GM12875 (cell line): ENCODE measurements at regions not wholly inside any gene's neighbourhood (a gene's known extent, or its start where the extent isn't known, plus 50 kb on each side); places are given as distances from the start of the nearest gene placed in this dataset.

Experiments
- H3K4me3 ChIP-seq: one replicate; pipeline ENCODE4 v1.5.1; 2011; ENCODE audit warnings: low read depth, low read length, control low read depth
- CTCF ChIP-seq: IDR thresholded peaks from 2 replicates; pipeline ENCODE4 v1.5.1; 2011; ENCODE audit warnings: low read depth, mild to moderate bottlenecking, control low read depth, inconsistent platforms, low read length, moderate library complexity, borderline replicate concordance; ENCODE audit not compliant: insufficient read depth

DNA sequence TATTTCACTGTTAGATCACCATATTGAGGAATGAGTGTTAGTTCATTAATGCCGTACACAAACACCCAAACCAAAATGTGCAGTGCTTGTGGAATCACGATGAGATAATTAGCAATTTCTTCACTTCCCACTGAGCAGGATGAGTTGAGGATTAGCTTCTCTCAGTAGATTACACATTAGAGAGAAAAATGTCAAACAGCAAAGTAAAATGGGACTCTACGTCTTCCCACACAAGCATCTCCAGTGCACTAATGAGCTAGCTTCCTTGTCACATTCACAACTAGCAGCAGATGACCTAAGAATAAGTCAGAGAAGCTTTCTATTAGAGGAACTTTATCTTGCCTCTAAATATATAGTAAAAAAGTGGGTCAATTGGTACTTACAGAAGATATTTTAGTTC lies 926.9 kb downstream of the TSN start:
- TF ChIP-seq CTCF = no peak
- no peak overlapping the region for H3K4me3 ChIP-seq

DNA sequence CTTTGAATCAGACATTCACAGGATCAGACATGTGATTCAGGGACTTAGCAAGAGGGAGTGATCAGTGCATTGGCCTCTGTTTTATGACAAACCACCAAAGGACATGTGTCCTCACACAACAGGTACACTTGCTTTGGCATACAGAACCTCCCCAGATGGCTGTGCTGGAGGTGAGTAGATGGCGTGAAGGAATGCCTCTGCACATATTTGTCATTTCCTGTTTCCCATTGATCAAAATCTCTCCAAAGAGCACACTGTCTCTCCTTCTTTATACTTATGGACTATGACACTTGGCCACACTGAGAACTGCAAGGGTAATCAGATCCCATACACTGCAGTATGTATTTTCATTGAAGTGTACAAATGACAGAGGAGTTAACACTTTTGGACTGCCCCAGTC lies 927.6 kb downstream of the TSN start:
- H3K4me3 ChIP-seq = no peak overlapping the region
- TF ChIP-seq CTCF = no peak

DNA sequence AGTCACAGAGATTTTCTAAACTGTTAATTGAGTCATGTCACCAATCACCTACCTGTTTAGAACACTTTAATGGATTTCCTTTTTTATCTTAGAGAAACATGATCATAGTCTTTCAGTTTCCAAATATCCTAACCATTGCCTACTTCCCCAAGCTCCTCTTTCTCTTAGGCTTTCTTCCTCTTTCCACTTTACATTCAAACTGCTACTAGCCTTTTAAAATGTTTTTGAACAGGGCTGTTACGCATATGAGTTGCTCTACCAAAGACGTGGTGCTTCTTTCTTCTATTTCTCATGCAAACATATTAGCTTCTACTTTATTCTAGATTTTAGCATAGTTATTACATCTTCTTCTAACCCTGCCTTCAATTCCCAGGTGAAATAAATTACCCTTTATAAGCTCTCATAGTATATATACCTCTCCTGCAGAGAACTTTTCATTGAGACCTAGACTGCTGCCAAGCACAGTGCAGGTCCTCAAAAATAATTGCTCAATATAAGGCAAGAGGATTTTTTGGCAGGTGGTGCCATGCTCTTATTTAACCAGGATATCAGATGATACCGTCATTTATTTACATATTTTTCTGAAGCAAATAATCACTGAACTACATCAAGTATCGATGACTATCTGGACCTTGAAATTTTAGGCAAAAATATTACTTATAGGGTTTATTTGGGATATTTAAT lies 937.1 kb downstream of the TSN start:
- TF ChIP-seq CTCF = no peak
- H3K4me3 ChIP-seq = no peak overlapping the region

DNA sequence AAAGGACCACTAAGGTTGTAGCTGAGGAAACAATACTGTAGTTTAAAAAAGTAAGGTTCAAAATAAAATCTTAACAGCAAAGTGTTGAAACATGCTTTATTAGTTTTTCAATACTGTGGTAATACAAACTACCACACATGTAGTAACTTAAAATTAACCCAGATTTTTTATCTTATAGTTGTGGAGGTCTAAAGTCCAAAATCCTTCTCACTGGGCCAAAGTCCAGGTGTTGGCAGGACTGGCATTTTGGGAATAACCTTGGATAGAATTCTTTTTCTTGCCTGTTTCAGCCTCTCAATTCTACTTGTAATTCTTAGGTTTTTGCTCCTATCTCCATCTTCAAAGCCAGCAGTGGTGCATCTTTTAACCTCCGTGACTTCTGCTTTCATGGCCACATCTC lies 942.0 kb downstream of the TSN start:
- H3K4me3 ChIP-seq = no peak overlapping the region
- TF ChIP-seq CTCF = no peak

DNA sequence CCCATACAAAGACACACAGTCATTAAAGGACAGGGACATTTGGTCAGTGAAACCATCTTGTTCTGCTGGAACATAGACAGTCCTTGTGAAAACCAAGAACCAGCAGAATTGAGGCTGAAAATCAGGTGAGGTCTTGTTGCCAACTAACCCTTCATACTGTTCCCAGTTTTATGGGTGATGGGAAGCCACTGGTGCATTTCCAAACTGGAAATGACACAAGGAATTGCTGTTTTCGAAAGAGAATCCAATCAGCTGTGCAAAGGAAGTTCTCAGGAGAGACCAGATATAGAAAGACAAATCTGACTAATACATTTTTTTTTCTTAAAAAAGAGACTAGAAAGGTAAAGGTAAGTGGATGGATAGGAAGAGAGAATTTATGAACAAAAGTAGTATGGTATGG lies 948.2 kb downstream of the TSN start:
- no peak overlapping the region for H3K4me3 ChIP-seq
- no peak for TF ChIP-seq CTCF

- TF ChIP-seq CTCF = no peak
- H3K4me3 ChIP-seq = no peak overlapping the region
Observed at GRCh38 chr2:122704109-122704563, 948.7 kb downstream of the TSN start.

GRCh38 chr2:122705746-122706145 lies 950.3 kb downstream of the TSN start:
- TF ChIP-seq CTCF = no peak
- H3K4me3 ChIP-seq = no peak overlapping the region
